ENCODE measurements at regions not wholly inside any gene's neighbourhood (a gene's known extent, or its start where the extent isn't known, plus 50 kb on each side); places are given as distances from the start of the nearest gene placed in this dataset.

GRCh38 chr3:166783206-166783605 is 596.9 kb downstream of the ZBBX start:
- no peak for TF ChIP-seq CTCF (conservative IDR thresholded peaks at IDR 0.05; ENCODE audit: low read depth, low read length)
- no peak for TF ChIP-seq EZH2 (IDR thresholded peaks at IDR 0.05; ENCODE audit: low read length, unreplicated experiment)
